Esophagus muscularis mucosa (tissue), 4 donors: ENCODE measurements at regions not wholly inside any gene's neighbourhood (a gene's known extent, or its start where the extent isn't known, plus 50 kb on each side); places are given as distances from the start of the nearest gene placed in this dataset.

Experiments
- DNase-seq: peaks from one replicate; pipeline ENCODE4 v3.0.0-alpha.2; 2017; ENCODE audit errors: extremely low spot score
- H3K27ac ChIP-seq, 4 donors: fragments of 200-600 bp; sonication (generic); replicated peaks in 1 of 4; 1 replicate in 3 of 4; 2 replicates in 1 of 4; pipeline ENCODE4 v1.5.1; 2016 to 2019; ENCODE audit warnings: mild to moderate bottlenecking in 1 of 4
- H3K27me3 ChIP-seq, 4 donors: fragments of 200-600 bp; sonication (generic); one replicate each; pipeline versions ENCODE4 v1.5.1 to v1.6.0; 2016 to 2019
- H3K36me3 ChIP-seq, 4 donors: fragments of 200-600 bp; sonication (generic); one replicate each; pipeline ENCODE4 v1.5.1; 2016 to 2019
- H3K4me1 ChIP-seq, 4 donors: fragments of 200-600 bp; sonication (generic); one replicate each; pipeline ENCODE4 v1.5.1; 2016 to 2019
- H3K4me3 ChIP-seq, 4 donors: fragments of 200-600 bp; sonication (generic); 1 replicate in 2 of 4; 2 replicates in 2 of 4; pipeline ENCODE4 v1.5.1; 2016 to 2019; ENCODE audit warnings: mild to moderate bottlenecking in 4 of 4, moderate library complexity in 1 of 4
- H3K9me3 ChIP-seq, 4 donors: fragments of 200-600 bp; sonication (generic); 1 replicate in 3 of 4; 2 replicates in 1 of 4; pipeline ENCODE4 v1.5.1; 2016 to 2019
- CTCF ChIP-seq, 3 experiments: fragments of 200-600 bp in 2 of 3; fragments of 450-650 bp in 1 of 3; sonication (generic) in 2 of 3; IDR thresholded peaks; one replicate each; pipeline ENCODE4 v1.5.1; 2017 to 2019; ENCODE audit warnings: antibody characterized with exemption in 3 of 3, mild to moderate bottlenecking in 2 of 3, moderate library complexity in 1 of 3
- EP300 ChIP-seq: sonication (generic); formaldehyde crosslinking; IDR thresholded peaks from one replicate; pipeline ENCODE4 v1.6.1; 2017; ENCODE audit warnings: antibody characterized with exemption
- POLR2A ChIP-seq: fragments of 450-650 bp; IDR thresholded peaks from one replicate; pipeline ENCODE4 v1.6.1; 2017; ENCODE audit warnings: antibody characterized with exemption, moderate library complexity, mild to moderate bottlenecking, low read depth
- POLR2AphosphoS5 ChIP-seq, 2 donors: sonication (generic); formaldehyde crosslinking; IDR thresholded peaks; one replicate each; pipeline ENCODE4 v1.6.1; 2017; ENCODE audit warnings: antibody characterized with exemption in 2 of 2
- WGBS: methylation state at CpG from one replicate; pipeline ENCODE4 v1.1.5; 2018; 5-methylcytosine and 5-hydroxymethylcytosine counted together
- intact Hi-C: fragments of 100-400 bp; cut with DNase I; formaldehyde crosslinking; loops from one replicate; pipeline ENCODE4 v1.15.1; 2023

GRCh38 chr9:11335011-11335410 lies 722.2 kb upstream of the PTPRD start:
- no peak overlapping the region for H3K4me3 ChIP-seq
- no peaks in the 10 kb centered on the region for H3K36me3 ChIP-seq
- H3K4me1 ChIP-seq = no peaks in the 10 kb centered on the region
- no peak overlapping the region for H3K27ac ChIP-seq
- no peak for DNase-seq
- no peak for TF ChIP-seq POLR2A
- TF ChIP-seq EP300 = no peak
- no peak for TF ChIP-seq CTCF (IDR thresholded peaks at IDR 0.05)
- no peak for TF ChIP-seq POLR2AphosphoS5 (IDR thresholded peaks at IDR 0.05)
- H3K9me3 ChIP-seq = no peaks in the 10 kb centered on the region
- H3K27me3 ChIP-seq = no peaks in the 10 kb centered on the region
- intact Hi-C loops = no loop called here

- Histone ChIP-seq H3K4me1 (no peaks in the 10 kb centered on the region), H3K36me3 (no peaks in the 10 kb centered on the region), H3K27ac (no peak overlapping the region), H3K27me3 (no peaks in the 10 kb centered on the region), H3K9me3 (no peaks in the 10 kb centered on the region), H3K4me3 (no peak overlapping the region)
- WGBS = 80% methylated on average over 1 of the region's 1 CpG
- TF ChIP-seq EP300 (no peak), POLR2A (no peak), POLR2AphosphoS5 (IDR thresholded peaks at IDR 0.05) (no peak), CTCF (IDR thresholded peaks at IDR 0.05) (no peak)
- DNase-seq = no peak
- intact Hi-C loops = no loop called here
These were observed 725.3 kb upstream of the PTPRD start for GRCh38 chr9:11338130-11338529.

GRCh38 chr9:11340654-11341053 lies 727.9 kb upstream of the PTPRD start:
- H3K27me3 ChIP-seq = no peaks in the 10 kb centered on the region
- H3K4me1 ChIP-seq = no peaks in the 10 kb centered on the region
- H3K27ac ChIP-seq = no peak overlapping the region
- no peak for DNase-seq
- intact Hi-C loops = no loop called here
- no peaks in the 10 kb centered on the region for H3K9me3 ChIP-seq
- TF ChIP-seq EP300 = no peak
- no peak for TF ChIP-seq POLR2A
- H3K36me3 ChIP-seq = no peaks in the 10 kb centered on the region
- 65% methylated on average over 1 of the region's 1 CpG for WGBS
- no peak overlapping the region for H3K4me3 ChIP-seq

- H3K4me3 ChIP-seq = no peak overlapping the region
- no peak for DNase-seq
- no peaks in the 10 kb centered on the region for H3K36me3 ChIP-seq
- H3K9me3 ChIP-seq = no peaks in the 10 kb centered on the region
- no peak for TF ChIP-seq POLR2AphosphoS5 (IDR thresholded peaks at IDR 0.05)
- TF ChIP-seq EP300 = no peak
- no peak for TF ChIP-seq CTCF (IDR thresholded peaks at IDR 0.05)
- no peak for TF ChIP-seq POLR2A
- no peak overlapping the region for H3K27ac ChIP-seq
- intact Hi-C loops = no loop called here
- no peaks in the 10 kb centered on the region for H3K4me1 ChIP-seq
- no peaks in the 10 kb centered on the region for H3K27me3 ChIP-seq
These were observed 734.6 kb upstream of the PTPRD start for GRCh38 chr9:11347437-11347836.

- H3K4me3 ChIP-seq = no peak overlapping the region
- 63% methylated on average over 5 of the region's 5 CpGs for WGBS
- H3K27me3 ChIP-seq = no peaks in the 10 kb centered on the region
- TF ChIP-seq POLR2AphosphoS5 (IDR thresholded peaks at IDR 0.05) = no peak
- TF ChIP-seq EP300 = no peak
- no peak for TF ChIP-seq CTCF (IDR thresholded peaks at IDR 0.05)
- TF ChIP-seq POLR2A = no peak
- H3K4me1 ChIP-seq = no peaks in the 10 kb centered on the region
- H3K27ac ChIP-seq = no peak overlapping the region
- H3K36me3 ChIP-seq = no peaks in the 10 kb centered on the region
- H3K9me3 ChIP-seq = no peaks in the 10 kb centered on the region
- intact Hi-C loops = no loop called here
- DNase-seq = no peak
These were observed 735.6 kb upstream of the PTPRD start for GRCh38 chr9:11348366-11348765.
